HG02884 (cell line): ENCODE measurements at regions not wholly inside any gene's neighbourhood (a gene's known extent, or its start where the extent isn't known, plus 50 kb on each side); places are given as distances from the start of the nearest gene placed in this dataset.
A peak's percentile ranks its signal among the peaks of the same experiment; 100 is the strongest.

Source experiments
- ATAC-seq: cut with Tn5 transposase; IDR thresholded peaks from one replicate; pipeline ENCODE4 v1.9.1; 2021; ENCODE audit warnings: mild to moderate bottlenecking, moderate library complexity; ENCODE audit not compliant: unreplicated experiment

DNA sequence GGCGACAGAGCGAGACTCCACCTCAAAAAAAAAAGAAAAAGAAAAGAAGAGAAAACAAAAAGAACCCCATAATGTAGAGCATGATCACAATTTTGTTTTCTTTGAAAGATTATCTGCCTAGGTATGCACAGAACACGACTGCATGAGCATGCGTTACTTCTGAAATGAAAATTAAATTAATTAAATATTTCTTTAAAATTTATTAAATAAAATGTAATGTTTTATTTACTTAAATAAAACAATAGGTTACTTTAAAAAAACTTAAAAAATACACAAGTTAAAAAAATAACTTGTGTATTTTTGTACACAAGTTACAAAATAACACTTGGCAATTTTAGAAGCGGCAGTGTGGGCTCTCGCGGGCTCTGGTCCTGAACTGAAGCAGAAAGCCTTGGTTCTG, 107.8 kb downstream of the TFAP2A start:
- ATAC-seq = no peak

GRCh38 chr6:10305790-10306415, 109.0 kb downstream of the TFAP2A start:
- ATAC-seq = no peak

DNA sequence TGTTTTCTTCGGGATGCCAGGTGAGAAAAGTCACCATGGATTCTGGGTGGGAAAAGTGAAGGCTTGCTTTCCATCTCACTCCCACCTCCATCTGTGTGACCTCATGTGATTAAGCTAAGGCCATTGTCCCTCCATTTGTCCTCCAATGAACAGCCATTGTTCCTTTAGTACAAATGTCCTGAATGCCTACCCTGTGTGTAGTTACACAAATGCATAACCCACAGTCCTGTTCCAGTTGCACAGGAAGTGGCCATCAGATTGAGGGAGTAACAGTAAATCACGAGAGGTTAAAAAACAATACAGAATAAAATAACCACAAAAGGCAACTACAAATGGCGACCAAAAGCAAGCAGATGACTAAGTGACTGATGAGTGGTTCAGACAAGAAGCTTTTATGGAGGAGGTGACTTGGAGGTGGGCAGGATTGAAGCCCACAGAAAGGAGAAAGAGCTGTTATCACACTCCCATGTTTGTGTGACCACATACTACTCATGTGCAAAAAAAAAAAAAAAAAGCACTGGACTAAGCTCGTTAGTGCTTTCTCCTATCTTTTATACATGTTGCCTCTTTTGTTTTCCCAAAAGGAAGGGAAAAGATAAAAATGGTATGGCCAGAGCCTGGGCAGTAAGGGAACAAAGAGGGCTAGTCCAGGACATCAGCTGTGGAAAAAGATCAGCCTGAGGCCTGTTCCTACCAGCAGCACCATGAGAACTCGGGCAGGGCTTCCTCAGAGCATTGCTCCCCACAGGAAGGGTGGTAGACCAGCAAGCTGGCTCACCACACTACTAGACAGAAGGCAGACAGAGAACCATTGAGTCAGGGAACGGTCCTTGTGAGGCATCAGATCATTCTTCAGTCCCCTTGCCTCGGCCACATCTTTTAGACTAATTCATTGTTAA, 111.0 kb downstream of the TFAP2A start:
- no peak for ATAC-seq

DNA sequence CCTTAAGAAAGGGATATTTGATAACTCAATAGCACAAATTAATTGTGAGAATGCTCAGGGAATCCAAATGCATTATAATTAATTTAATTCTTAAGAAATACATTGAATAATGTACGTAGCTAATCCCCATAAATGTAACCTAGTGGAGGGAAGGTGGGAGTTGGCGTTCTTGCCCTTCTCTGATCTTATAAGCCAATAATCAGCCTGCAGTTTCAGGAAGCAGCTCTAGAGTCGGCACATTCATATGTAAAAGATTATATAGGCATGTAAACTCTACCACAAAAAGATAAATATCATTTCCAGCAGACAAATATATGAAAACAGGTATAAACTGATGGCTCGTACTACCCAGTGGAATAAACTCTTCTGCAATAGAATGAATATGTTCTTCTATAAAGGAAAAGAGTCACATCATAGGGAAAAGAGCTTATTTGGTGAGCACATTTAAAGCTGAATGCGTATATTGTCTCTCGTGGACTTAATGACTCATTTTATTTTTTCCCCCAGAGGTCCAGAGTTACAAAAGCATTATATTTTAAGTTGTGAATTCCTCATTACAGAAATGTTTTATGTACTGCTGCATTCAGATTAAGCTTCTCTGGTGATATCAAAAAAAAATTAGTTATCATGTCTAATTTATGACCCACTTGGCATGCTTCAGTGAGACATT, 112.2 kb downstream of the TFAP2A start:
- no peak for ATAC-seq

DNA sequence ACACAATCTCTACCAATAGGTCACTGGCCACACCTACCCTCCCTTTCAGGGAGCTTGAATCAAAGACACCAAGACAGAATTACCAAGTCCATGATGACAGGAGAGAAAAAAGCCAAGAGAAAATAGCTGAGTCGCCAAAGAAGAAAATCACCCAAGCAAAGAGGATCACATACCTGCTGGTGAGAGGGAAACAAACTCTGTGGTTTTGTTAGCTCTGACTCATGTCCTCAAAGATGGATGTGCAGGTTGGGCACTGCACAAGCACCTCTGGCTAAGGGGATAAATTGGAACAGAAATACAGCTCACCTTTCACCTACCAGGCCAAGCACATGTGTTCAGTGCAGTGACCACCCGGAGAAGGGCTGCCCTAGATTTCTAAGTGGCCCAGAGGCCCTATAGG, 114.8 kb downstream of the TFAP2A start:
- ATAC-seq = peak; percentile 49

DNA sequence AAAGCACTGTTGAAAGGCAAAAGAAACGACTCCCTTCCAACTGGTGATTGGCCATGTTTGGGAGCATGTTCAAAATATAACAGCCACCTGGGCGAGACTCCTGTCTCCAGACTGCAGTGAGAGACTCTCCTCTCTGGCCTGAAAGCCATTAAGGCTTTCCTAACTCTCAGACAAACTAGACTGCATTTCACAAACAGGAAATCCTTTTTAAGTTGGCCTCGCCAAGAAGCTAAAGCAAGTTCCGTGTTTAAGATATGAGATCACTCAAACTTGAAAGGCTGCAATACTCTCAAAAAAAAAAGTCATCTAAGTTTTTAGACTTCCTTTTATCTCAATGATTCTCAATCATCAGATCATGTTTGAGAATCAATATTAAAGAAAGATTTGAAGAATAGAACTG, 117.0 kb downstream of the TFAP2A start:
- ATAC-seq = no peak

DNA sequence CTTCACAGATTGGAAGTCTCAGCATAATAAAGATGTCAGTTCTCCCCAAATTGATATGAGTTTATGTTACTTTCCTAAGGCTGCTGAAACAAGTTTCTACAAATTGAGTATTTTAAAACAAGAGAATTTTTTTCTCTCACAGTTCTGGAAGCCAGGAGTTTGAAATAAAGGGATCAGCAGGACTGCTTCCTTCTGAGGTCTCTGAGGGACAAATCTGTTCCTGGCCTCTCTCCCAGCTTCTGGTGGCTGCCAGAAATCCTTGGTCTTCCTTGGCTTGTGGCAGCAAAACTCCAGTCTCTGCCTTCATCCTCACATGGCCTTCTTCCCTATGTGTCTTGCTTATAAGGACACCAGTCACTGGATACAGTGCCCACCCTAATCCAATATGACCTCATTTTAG, 136.1 kb downstream of the TFAP2A start:
- ATAC-seq = no peak

- no peak for ATAC-seq
These were observed 138.1 kb downstream of the TFAP2A start for GRCh38 chr6:10276660-10277287.

- ATAC-seq = no peak
These were observed 138.8 kb downstream of the TFAP2A start for GRCh38 chr6:10276106-10276505.

DNA sequence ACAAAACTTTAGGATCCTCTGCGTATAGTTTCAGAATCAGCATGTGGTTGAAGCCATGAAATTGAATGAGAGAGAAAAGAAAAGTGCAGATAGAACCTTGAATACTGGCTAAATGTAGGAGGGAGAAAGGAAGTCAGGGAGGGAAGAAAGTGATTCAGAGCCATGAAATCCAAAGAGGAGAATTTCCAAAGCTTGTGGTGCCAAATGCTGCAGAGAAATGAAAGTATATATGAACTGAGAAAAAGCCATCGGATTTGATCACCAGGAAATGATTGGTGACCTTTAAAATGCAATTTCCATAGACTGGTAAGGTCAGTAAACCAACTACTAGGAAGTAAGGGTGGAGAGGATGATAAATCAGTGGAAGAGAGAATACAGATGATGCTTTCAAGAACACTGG, 142.3 kb downstream of the TFAP2A start:
- no peak for ATAC-seq

- ATAC-seq = no peak
These were observed 142.9 kb downstream of the TFAP2A start for GRCh38 chr6:10271982-10272381.

DNA sequence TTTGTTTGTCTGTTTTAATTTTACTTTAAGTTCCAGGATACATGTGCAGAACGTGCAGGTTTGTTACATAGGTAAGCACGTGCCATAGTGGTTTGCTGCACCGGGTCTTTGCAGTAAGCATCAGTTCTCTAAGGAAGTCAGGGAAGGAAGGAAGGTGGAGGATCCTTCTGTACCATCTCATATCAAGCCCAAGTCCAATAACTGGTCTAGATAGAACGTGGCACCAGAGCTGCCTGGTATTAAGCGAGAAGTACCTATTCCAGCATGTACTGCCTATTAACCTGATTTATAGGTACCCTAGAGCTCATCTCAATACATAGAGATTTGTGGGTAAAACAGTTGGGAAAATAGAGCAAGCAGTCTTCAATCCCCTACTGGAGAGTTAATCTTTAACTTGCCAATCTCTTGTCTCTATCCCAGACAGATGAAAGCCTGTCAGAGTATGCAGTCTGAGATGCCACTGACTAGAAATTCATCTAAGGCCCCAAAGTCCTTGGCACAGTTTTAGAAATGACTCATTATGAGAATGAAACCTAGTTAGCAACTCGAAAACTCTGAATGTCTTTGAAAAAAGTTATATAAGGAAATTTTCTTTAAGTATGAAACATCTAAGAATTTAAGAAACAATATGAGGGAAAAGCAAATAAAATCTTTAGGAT, 144.9 kb downstream of the TFAP2A start:
- ATAC-seq = no peak

- ATAC-seq = no peak
These were observed 146.1 kb downstream of the TFAP2A start for GRCh38 chr6:10268611-10269310.

DNA sequence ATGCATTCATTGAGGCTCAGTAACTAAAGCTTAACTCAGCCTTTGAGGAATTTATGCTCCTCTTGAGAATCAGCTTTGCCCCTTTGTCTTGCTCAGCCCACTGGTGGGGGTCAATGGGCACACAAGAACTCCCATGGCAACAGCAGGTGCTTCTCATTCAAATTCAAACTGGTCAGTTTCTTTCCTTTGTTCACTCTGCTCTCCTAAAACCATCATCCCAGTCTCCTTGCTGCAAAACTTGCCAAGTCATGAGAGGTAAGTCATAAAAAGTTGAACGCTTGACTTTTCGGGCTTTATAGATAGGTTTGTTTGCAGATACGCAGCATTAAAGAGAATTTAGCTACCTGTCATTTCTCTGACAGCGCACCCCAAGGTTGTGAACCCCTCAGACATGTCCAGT, 146.8 kb downstream of the TFAP2A start:
- ATAC-seq = no peak

DNA sequence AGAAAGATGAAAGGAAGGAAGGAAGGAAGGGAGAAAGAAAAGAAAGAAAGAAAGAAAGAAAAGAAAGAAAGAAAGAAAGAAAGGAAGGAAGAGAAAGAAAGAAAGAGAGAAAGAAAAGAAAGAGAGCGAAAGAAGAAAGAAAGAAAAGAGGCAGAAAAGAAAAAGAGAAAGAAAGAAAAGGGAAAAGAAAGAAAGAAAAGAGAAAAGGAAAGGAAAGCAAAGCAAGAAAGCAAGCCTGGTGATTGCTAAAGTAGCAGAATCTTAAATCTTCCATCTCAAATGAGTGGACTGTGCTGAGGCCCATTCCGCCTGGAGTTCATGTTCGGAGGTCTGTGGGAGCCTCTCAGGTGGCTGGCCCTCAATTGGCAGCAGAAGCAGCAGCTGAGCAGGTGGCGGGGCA, 148.4 kb downstream of the TFAP2A start:
- no peak for ATAC-seq

DNA sequence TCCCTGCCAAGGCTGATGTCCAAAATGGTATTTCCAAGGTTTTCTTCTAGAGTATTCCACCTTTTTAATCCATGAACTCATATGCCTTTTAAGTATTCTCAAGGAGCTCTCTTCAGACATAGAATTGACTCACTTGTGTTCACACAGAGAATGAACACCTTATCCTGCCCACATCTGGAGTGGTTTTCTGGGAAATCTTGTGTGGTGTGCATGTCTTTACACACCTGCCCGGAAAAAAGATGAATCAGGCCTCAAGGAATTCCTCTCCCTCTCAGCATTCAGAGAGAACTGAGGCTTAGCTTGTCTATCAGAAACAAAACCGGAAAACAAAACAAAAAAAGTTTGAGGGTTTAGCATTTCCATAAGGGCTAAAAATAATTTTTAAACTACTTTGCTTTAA, 148.8 kb downstream of the TFAP2A start:
- ATAC-seq = no peak

GRCh38 chr6:10262505-10262904, 152.4 kb downstream of the TFAP2A start:
- ATAC-seq = no peak

DNA sequence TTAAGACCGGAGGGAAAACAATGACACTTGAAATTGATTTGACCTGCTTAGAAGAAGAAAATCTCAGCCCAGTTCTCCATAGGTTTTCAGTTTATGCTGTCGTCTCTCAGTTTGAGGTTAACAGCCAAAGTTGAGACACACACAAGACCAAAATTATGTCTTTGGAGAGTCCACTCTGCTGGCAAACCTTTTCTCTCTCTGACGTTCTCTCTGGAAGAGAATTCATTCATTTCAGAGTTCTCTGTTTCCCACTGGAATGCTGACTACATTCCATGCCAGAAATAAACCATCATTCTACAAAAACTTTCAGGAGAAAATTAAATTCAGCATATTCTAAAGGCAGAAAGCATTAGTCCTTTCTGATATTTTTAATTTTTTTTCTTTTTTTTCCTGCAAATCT, 155.2 kb downstream of the TFAP2A start:
- ATAC-seq = no peak

- ATAC-seq = no peak
These were observed 156.5 kb downstream of the TFAP2A start for GRCh38 chr6:10258341-10258740.

DNA sequence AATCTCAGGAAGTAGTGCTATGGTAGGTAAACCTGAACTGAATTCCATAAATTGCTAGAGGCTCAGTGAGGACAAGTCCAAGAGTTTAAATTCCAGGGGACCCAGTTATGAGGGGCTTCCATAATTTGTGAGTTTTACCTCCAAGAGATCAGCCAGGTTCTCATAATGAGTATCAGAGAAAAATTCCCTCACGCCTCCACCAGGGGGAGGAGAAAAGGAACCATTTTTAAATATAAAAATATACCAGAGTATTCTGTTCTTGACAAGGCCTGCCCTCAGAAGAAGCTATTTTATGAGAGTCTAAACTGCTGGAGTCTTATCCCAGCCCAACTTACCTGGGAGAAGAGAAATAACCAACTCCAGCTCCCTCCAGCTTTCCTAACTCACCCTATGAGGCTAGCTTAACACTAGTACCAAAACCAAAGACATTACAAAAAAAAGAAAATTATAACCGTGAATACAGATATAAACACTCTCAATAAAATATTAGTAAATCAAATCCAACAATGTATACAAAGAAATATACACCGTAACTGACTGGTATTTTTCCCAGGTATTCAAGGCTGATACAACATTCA, 158.7 kb downstream of the TFAP2A start:
- no peak for ATAC-seq
